Stimulated activated CD8-positive, alpha-beta memory T cell treated with anti-CD3 and anti-CD28 coated beads, Interleukin-2, amount 100 ng/mL, for 1 hour (primary cell): ENCODE measurements at regions not wholly inside any gene's neighbourhood (a gene's known extent, or its start where the extent isn't known, plus 50 kb on each side); places are given as distances from the start of the nearest gene placed in this dataset.
"Not testable (repeated sequence)": the region's sequence is repeated elsewhere in the genome, so short reads cannot be mapped to it uniquely, and the experiment has no call there.

Experiments
- DNase-seq, 2 donors: peaks; one replicate each; pipeline ENCODE4 v3.0.0-alpha.2; 2020; ENCODE audit warnings: low read depth in 2 of 2

GRCh38 chr18:38843291-38843690 is 1277.7 kb upstream of the CELF4 start:
- no peak for DNase-seq

GRCh38 chr18:38826247-38826646 is 1260.6 kb upstream of the CELF4 start:
- DNase-seq = no peak

DNA sequence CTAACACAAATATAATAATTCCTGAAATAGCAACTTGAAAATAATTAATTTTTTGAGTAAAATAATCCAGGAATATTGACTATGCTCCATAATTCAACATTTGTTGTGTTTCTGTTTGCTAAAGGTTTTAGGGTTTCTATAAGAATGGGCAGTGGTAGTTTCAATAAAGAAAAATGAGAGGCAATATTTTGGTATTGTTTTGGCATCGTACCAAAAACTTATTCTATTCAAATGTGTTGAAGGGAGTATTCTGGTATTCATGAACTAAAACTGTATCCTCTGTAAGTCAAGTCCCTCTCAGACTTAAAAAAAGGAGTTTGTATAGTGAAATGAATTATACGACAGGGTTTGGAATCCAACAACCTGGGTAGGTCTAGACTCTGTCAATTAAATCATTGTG is 1245.6 kb upstream of the CELF4 start:
- no peak for DNase-seq

- DNase-seq = no peak
Observed at GRCh38 chr18:38810789-38811188, 1245.2 kb upstream of the CELF4 start.

DNA sequence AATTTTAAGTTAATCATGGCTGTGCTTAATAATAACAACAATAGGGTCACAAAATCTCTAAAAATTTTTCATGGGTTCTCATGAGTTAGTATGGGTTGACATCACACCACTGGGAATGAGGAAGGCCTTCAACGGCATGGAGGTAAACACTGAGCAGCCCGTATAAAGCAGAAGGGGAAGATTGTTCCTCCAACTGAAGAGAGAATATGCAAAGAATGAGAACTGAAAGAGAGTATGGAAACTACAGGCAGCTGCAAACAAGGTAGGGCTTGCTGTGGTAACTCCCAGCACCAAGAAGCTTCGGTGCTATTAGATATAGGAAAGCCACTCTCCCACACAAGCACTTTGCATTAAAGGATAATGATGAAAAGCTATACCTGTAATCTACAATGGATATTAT is 1242.3 kb upstream of the CELF4 start:
- DNase-seq = no peak

- no peak for DNase-seq
Observed at GRCh38 chr18:38805256-38805655, 1239.7 kb upstream of the CELF4 start.

- no peak for DNase-seq
Observed at GRCh38 chr18:38801640-38802039, 1236.0 kb upstream of the CELF4 start.

DNA sequence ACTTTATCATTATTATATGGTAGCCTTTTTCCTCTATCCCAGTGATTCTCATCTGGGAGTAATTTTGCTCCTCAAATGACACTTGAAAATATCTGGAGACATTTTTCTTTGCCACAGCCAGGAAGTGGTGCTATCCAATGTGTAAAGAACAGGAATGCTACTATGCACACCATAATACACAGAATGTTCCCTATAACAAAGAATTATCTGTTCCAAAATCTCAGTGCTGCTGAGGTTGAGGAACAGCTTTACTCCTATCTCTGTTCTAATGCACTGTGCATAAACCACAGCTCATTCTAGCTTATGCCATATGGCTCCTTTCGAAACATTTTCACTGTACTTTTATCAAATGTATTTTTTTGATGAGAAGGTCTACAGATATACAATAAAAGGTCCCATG is 1231.2 kb upstream of the CELF4 start:
- DNase-seq = no peak

DNA sequence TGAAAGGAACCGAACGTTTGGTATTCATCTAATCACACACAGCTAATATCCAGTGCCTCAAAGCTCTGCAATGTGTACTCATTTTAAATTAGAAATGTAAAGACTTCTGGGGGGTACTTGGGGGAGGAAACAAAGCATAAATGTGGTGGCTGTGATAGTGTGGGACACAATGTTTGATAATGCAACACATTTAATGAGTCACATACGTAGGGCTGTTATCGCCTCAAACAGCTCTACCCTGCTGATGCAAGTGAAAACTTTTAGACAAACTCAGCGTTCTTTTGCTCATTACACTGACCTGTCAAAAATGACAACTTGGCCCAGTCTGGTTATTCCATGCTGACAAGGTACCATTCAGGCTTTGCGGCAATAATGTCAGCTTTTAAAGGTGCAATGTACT is 1227.1 kb upstream of the CELF4 start:
- no peak for DNase-seq

DNA sequence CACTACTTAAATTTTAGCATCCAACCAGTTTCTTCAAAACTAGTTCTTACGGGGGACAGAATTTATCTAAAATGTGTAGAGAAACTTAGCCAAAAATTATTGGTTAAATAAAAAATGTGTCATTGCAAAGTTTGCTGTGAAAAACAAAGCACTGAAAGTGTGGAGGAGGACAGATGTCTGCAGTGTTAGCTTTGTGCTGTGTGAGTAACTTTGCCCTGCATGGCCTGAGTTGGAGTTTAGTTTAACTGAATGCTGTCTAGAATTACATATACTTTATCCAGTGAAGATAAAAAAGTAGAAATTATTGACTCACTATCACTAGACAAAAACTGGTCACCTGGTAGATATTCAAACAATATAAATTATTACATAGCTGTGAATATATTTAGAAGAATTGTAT is 1225.2 kb upstream of the CELF4 start:
- no peak for DNase-seq

DNA sequence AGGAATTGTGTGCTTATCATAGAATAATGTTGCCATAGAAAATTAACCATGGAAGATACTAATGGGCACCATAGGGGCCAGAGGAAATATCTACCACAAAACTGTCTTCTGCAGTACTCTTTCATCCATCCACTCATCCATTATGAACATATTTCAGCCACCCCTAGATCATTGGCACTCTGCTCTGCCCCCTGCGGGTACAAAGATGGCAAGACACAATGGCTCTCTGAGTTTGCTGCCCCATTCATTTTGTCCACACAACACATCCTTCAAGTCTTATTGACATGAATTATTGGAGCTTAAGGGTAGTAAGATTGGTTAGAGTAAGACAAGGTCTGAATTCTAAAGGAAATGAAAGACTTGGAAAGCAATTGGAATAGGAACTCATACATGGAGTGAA is 1224.7 kb upstream of the CELF4 start:
- DNase-seq = no peak

- no peak for DNase-seq
Observed at GRCh38 chr18:38789141-38789540, 1223.5 kb upstream of the CELF4 start.

GRCh38 chr18:38786906-38787305 is 1221.3 kb upstream of the CELF4 start:
- DNase-seq = no peak

DNA sequence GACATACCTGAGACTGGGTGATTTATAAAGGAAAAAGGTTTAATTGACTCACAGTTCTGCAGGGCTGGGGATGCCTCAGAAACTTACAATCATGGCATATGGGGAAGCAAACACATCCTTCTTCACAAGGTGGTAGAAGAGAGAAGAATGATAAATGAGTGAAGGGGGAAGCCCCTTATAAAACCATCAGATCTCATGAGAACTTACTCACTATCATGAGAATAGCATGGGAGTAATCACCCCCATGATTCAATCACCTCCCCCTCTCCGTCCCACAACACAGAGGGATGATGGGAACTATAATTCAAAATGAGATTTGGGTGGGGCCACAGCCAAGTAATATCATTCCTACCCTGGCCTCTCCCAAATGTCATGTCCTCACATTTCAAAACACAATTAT is 1206.0 kb upstream of the CELF4 start:
- not testable (repeated sequence) for DNase-seq

DNA sequence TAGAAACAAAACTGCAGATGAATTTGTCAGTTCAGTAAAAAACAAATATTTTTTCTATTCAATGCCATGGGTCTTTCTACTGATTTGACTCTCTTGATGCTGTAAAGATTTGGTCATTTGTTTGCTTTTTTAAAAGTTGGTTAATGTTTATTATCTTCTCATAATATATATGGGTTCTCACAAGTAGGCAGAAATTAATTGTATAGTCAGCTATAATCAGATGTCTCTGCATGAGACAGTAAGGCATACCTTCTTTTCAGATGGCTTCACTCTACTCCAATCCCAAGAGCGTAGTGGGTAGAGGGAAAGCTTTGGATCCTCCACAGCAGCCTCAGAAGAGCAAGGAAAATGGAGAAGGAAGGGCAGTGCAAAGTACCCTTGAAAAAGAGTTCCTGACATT is 1202.9 kb upstream of the CELF4 start:
- no peak for DNase-seq

DNA sequence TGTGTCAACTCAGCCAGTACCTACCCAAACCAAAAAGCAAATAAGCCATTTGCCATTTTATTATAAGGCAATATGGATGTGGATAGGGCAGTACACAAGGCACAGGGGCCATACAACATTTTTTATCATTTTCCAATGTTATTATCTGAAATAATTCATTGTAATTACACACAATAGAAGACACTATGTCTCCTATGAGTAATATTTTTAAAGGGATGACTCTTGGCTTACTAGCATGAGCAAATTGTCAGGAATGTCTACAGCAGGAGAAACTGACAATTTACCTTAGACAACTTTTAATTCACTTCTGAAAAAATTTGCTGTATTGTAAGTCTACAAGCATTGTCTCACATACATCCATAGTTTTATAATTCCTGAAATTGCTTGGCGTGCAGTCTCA is 1193.9 kb upstream of the CELF4 start:
- no peak for DNase-seq

GRCh38 chr18:38756436-38756835 is 1190.8 kb upstream of the CELF4 start:
- DNase-seq = no peak

DNA sequence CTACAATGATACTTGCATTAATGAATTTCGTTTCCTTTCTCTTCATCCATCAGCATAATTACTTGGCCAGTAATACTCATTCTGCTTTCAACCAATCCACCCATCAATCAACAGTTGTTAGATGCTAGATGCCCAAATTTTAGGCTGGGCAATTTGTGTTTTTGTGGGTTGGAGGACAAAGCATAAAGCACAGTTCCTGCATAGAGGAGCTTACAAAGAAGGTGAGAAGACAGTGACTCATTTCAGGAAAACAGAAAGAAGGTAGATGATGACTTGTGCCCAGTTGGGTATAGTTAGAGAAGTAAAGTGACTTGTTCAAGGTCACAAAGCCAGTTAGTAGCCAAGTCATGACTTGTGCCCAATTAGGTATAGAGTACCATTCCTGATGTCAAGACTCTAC is 1186.8 kb upstream of the CELF4 start:
- DNase-seq = no peak

DNA sequence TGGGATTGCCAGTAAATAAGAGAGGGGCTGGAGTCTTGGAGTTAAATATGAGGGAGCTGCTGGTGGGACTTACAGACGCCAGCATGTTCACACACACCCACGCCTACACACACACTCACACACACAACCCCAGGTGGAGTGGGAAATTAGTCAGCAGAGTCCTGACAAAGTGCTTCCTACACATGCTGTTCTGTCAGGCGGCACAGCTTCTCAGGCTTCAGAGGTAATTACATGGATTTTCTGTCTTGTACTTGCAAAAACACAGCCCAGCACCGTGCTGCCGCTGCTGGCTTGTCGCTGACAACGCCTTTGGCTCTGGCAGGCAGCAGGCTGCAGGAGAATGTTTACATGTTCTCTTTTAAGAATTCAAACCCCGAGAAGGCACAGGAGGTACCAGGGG is 1186.3 kb upstream of the CELF4 start:
- DNase-seq = no peak

DNA sequence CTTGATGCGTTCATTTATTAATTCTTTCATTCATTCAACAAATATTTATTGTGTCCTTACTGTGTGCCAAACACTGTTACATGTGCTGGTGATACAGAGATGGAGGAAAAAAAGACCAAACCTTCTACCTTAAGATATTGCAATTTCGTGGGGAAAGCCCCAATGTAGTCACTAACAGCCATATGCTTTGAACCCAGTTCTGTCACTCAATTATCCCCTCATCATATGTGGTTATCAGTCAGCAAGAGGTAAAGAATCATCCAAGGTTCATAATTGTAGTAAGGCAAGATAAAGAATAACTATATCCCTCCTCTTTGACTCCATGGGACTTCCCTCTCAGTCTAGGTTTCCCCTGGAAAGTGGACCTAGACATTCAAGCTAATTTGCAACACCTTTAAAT is 1185.6 kb upstream of the CELF4 start:
- DNase-seq = no peak

DNA sequence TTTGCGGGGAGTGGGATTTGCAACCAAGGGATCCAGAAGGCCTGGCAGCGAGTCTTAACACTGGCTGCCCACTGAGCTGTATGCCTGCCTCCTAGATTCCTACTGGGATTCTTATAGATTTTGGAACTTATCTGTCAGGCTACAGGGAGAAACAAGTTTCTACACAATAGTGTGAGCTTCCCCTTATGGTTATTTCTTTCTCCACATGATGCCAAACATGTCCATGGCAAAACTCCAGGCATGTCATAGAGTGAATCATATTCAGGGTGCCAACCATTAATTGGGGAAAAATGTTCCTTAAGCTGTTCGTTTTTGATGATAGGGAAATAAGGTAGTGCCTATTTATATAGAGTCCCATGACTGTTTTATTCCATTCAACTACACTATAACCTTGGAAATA is 1185.2 kb upstream of the CELF4 start:
- DNase-seq = no peak

GRCh38 chr18:38747153-38747552 is 1181.6 kb upstream of the CELF4 start:
- no peak for DNase-seq

GRCh38 chr18:38720181-38720580 is 1154.6 kb upstream of the CELF4 start:
- not testable (repeated sequence) for DNase-seq

DNA sequence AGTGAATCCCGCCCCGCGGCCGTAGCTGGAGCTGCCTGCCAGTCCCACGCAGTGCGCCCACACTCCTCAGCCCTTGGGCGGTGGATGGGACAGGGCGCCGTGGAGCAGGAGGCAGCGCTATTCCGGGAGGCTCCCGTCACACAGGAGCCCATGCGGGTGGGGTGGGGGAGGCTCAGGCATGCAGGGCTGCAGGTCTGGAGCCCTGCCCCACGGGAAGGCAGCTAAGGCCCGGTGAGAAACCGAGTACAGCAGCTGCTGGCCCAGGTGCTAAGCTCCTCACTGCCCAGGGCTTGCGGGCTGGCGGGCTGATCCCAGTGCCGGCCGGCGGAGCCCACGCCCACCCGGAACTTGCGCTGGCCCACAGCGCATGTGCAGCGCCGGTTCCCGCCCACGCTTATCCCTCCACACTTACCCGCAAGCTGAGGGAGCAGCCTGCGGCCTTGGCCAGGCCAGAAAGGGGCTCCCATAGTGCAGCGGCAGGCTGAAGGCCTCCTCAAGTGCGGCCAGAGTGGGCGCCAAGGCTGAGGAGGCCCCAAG is 1152.8 kb upstream of the CELF4 start:
- no peak for DNase-seq

DNA sequence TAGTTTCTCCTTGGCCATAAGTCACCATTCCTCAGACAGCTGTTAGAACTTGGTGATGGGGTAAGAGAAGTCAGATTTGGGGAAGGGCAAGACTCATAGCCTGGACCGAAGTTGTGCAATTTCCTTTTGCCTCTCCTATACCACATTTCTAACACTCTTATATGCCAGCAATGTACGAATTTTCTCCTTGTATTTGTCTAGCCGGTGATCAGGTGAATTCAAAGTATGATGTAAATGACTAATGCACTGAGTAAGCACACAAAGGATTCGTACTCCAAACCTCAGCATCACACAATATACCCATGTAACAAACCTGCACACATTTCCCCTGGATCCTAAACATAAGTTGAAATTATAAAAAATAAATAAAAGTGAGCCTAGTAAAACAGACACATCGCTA is 1143.5 kb upstream of the CELF4 start:
- no peak for DNase-seq
